Chondrocyte (in vitro differentiated cells): ENCODE measurements at regions not wholly inside any gene's neighbourhood (a gene's known extent, or its start where the extent isn't known, plus 50 kb on each side); places are given as distances from the start of the nearest gene placed in this dataset.

Source experiments
- DNase-seq: peaks from one replicate; pipeline ENCODE4 v3.0.0; 2021; ENCODE audit warnings: mixed read lengths, low spot score
- H3K27ac Mint-ChIP-seq: one replicate; pipeline ENCODE4 v1.8.0; 2021; ENCODE audit warnings: mild to moderate bottlenecking, moderate library complexity, mixed read lengths; ENCODE audit not compliant: unreplicated experiment
- H3K27me3 Mint-ChIP-seq: 2 replicates; pipeline ENCODE4 v1.8.0; 2021; ENCODE audit warnings: low read depth, mixed read lengths
- H3K36me3 Mint-ChIP-seq: 2 replicates; pipeline ENCODE4 v1.8.0; 2021; ENCODE audit warnings: low read depth, mixed read lengths
- H3K4me1 Mint-ChIP-seq: 2 replicates; pipeline ENCODE4 v1.8.0; 2021; ENCODE audit warnings: low read depth, mild to moderate bottlenecking, mixed read lengths
- H3K4me3 Mint-ChIP-seq: one replicate; pipeline ENCODE4 v1.8.0; 2021; ENCODE audit warnings: mild to moderate bottlenecking, moderate library complexity, mixed read lengths; ENCODE audit not compliant: unreplicated experiment
- H3K9me3 Mint-ChIP-seq: 2 replicates; pipeline ENCODE4 v1.8.0; 2021; ENCODE audit warnings: low read depth, mixed read lengths
- CTCF ChIP-seq: fragments of 200-600 bp; sonication (generic); IDR thresholded peaks from 2 replicates; pipeline ENCODE4 v1.5.0; 2021; ENCODE audit warnings: antibody characterized with exemption, mild to moderate bottlenecking, moderate library complexity

GRCh38 chr12:128076188-128076587 lies 190.8 kb upstream of the TMEM132C start:
- Mint-ChIP-seq H3K4me3 (no peak overlapping the region), H3K9me3 (peaks cover 4% of the 10 kb centered on the region), H3K4me1 (peaks cover 34% of the 10 kb centered on the region), H3K36me3 (peaks cover 2% of the 10 kb centered on the region), H3K27me3 (peaks cover 4% of the 10 kb centered on the region), H3K27ac (no peak overlapping the region)
- no peak for TF ChIP-seq CTCF
- DNase-seq = no peak

GRCh38 chr12:128077211-128077916 lies 189.6 kb upstream of the TMEM132C start:
- peaks cover 2% of the 10 kb centered on the region for H3K36me3 Mint-ChIP-seq

GRCh38 chr12:128077917-128078298 lies 189.1 kb upstream of the TMEM132C start:
- H3K4me1 Mint-ChIP-seq = peaks cover 34% of the 10 kb centered on the region
- no peak for TF ChIP-seq CTCF
- peaks cover 2% of the 10 kb centered on the region for H3K36me3 Mint-ChIP-seq
- H3K27me3 Mint-ChIP-seq = peaks cover 4% of the 10 kb centered on the region
- H3K27ac Mint-ChIP-seq = no peak overlapping the region
- DNase-seq = no peak
- H3K4me3 Mint-ChIP-seq = no peak overlapping the region
- H3K9me3 Mint-ChIP-seq = no peaks in the 10 kb centered on the region

More at GRCh38 chr12:128077211-128077916, 189.6 kb upstream of the TMEM132C start:
- Mint-ChIP-seq H3K4me1 (peaks cover 34% of the 10 kb centered on the region), H3K27me3 (peaks cover 2% of the 10 kb centered on the region), H3K27ac (no peak overlapping the region), H3K9me3 (peaks cover under 1% of the 10 kb centered on the region), H3K4me3 (no peak overlapping the region)
- no peak for DNase-seq
- no peak for TF ChIP-seq CTCF

GRCh38 chr12:128078301-128078971 lies 188.5 kb upstream of the TMEM132C start:
- Mint-ChIP-seq H3K27me3 (peaks cover 2% of the 10 kb centered on the region), H3K36me3 (peaks cover 2% of the 10 kb centered on the region), H3K9me3 (no peaks in the 10 kb centered on the region), H3K27ac (no peak overlapping the region), H3K4me1 (peaks cover 34% of the 10 kb centered on the region), H3K4me3 (no peak overlapping the region)
- DNase-seq = no peak
- TF ChIP-seq CTCF = no peak

- no peak overlapping the region for H3K27ac Mint-ChIP-seq
- H3K27me3 Mint-ChIP-seq = peaks cover 2% of the 10 kb centered on the region
- H3K36me3 Mint-ChIP-seq = peaks cover 2% of the 10 kb centered on the region
- H3K9me3 Mint-ChIP-seq = no peaks in the 10 kb centered on the region
- TF ChIP-seq CTCF = no peak
- H3K4me1 Mint-ChIP-seq = peaks cover 29% of the 10 kb centered on the region
- DNase-seq = no peak
- H3K4me3 Mint-ChIP-seq = no peak overlapping the region
Measured at GRCh38 chr12:128079446-128079845, 187.5 kb upstream of the TMEM132C start.
